H1 (cell line): ENCODE measurements at regions not wholly inside any gene's neighbourhood (a gene's known extent, or its start where the extent isn't known, plus 50 kb on each side); places are given as distances from the start of the nearest gene placed in this dataset.

Experiments used
- CTCF ChIA-PET: fragments of 300-600 bp; sonication (Branson Sonifier 250); formaldehyde crosslinking; loops from one replicate; lab custom pipeline; 2021; ENCODE audit not compliant: partially characterized antibody; lab: Charles Lee
- POLR2A ChIA-PET: fragments of 300-600 bp; sonication (Branson Sonifier 250); formaldehyde crosslinking; loops from one replicate; lab custom pipeline; 2021; ENCODE audit warnings: inconsistent platforms; ENCODE audit not compliant: partially characterized antibody; lab: Charles Lee
- DNase-seq, 2 experiments: peaks; one replicate each; pipeline versions ENCODE4 v3.0.0 to v3.0.0-alpha.2; 2010 to 2022; ENCODE audit warnings: low spot score in 2 of 2, low read depth in 1 of 2, mixed read lengths in 1 of 2
- FAIRE-seq: peaks from 2 replicates; lab custom pipeline; 2011; peaks lifted over from hg19 to GRCh38; lab: Jason Lieb, UNC
- H2AFZ ChIP-seq: 2 replicates; pipeline ENCODE4 v1.8.1; 2012; ENCODE audit warnings: low read length, inconsistent platforms
- H2AK5ac ChIP-seq: 2 replicates; pipeline ENCODE4 v1.6.1; 2013; ENCODE audit warnings: low read depth, low read length
- H2BK120ac ChIP-seq: replicated peaks from 2 replicates; pipeline ENCODE3; 2013; ENCODE audit warnings: low read depth, low read length, inconsistent platforms
- H2BK12ac ChIP-seq: 2 replicates; pipeline ENCODE4 v1.6.1; 2013; ENCODE audit warnings: low read depth, low read length
- H2BK15ac ChIP-seq: 2 replicates; pipeline ENCODE4 v1.6.1; 2013; ENCODE audit warnings: low read length
- H2BK20ac ChIP-seq: 2 replicates; pipeline ENCODE4 v1.6.1; 2013; ENCODE audit warnings: low read length
- H2BK5ac ChIP-seq: 2 replicates; pipeline ENCODE4 v1.6.1; 2013; ENCODE audit warnings: low read depth, low read length
- H3K14ac ChIP-seq: 2 replicates; pipeline ENCODE4 v1.6.1; 2013; ENCODE audit warnings: inconsistent platforms; ENCODE audit not compliant: insufficient read length
- H3K18ac ChIP-seq: 2 replicates; pipeline ENCODE4 v1.6.1; 2013; ENCODE audit warnings: low read length; ENCODE audit errors: extremely low read depth
- H3K23ac ChIP-seq: 2 replicates; pipeline ENCODE4 v1.6.1; 2013; ENCODE audit warnings: inconsistent platforms; ENCODE audit not compliant: insufficient read length
- H3K23me2 ChIP-seq: 2 replicates; pipeline ENCODE4 v1.6.1; 2013; ENCODE audit warnings: low read depth, low read length
- H3K27ac ChIP-seq: 2 replicates; pipeline ENCODE4 v1.6.1; 2011; ENCODE audit warnings: low read depth, low read length, inconsistent platforms
- H3K27me3 ChIP-seq, 4 experiments: replicated peaks in 1 of 4; 1 replicate in 1 of 4; 2 replicates in 3 of 4; pipeline versions ENCODE4 v1.6.1 to v1.8.1; 2011 to 2013; ENCODE audit warnings: low read length in 3 of 4, mild to moderate bottlenecking in 3 of 4, inconsistent platforms in 2 of 4, mixed read lengths in 2 of 4, moderate library complexity in 1 of 4; ENCODE audit not compliant: control insufficient read depth in 3 of 4, insufficient read depth in 3 of 4; ENCODE audit errors: extremely low read depth in 1 of 4
- H3K36me3 ChIP-seq, 4 experiments: 2 replicates each; pipeline versions ENCODE4 v1.6.1 to v1.8.1; 2011 to 2013; ENCODE audit warnings: mild to moderate bottlenecking in 4 of 4, low read length in 3 of 4, moderate library complexity in 2 of 4, control low read depth in 1 of 4, inconsistent platforms in 1 of 4; ENCODE audit not compliant: insufficient read depth in 4 of 4, control insufficient read depth in 2 of 4
- H3K4ac ChIP-seq: replicated peaks from 2 replicates; pipeline ENCODE3; 2013; ENCODE audit warnings: low read length, low read depth, mixed read lengths, inconsistent platforms; ENCODE audit not compliant: insufficient read length
- H3K4me1 ChIP-seq, 4 experiments: replicated peaks in 1 of 4; 1 replicate in 1 of 4; 2 replicates in 3 of 4; pipeline versions ENCODE4 v1.6.1 to v1.8.1; 2011 to 2013; ENCODE audit warnings: low read length in 3 of 4, inconsistent platforms in 2 of 4, mixed read lengths in 1 of 4; ENCODE audit not compliant: insufficient read depth in 4 of 4, control insufficient read depth in 3 of 4
- H3K4me2 ChIP-seq, 2 experiments: 2 replicates each; pipeline versions ENCODE4 v1.6.1 to v1.8.1; 2011 to 2013; ENCODE audit warnings: low read depth in 2 of 2, low read length in 2 of 2, control low read depth in 1 of 2, inconsistent platforms in 1 of 2, mild to moderate bottlenecking in 1 of 2; ENCODE audit not compliant: insufficient read depth in 1 of 2
- H3K4me3 ChIP-seq, 4 experiments: fragments of 200-600, 300-600 bp in 1 of 4; sonication (generic), shearing (Covaris generic), sonication (Bioruptor Twin) in 1 of 4; 2 replicates each; pipeline versions ENCODE4 v1.5.1 to v1.8.1; 2011 to 2016; ENCODE audit warnings: low read length in 4 of 4, low read depth in 3 of 4, control low read depth in 2 of 4, inconsistent platforms in 2 of 4, mild to moderate bottlenecking in 2 of 4, mixed read lengths in 1 of 4, moderate library complexity in 1 of 4; ENCODE audit not compliant: insufficient read depth in 2 of 4; ENCODE audit errors: extremely low read depth in 1 of 4
- H3K56ac ChIP-seq: replicated peaks from 2 replicates; pipeline ENCODE3; 2013; ENCODE audit warnings: low read depth, mild to moderate bottlenecking, mixed read lengths, low read length, inconsistent platforms; ENCODE audit not compliant: insufficient read length
- H3K79me1 ChIP-seq: 2 replicates; pipeline ENCODE4 v1.6.1; 2013; ENCODE audit warnings: low read depth, low read length, control low read depth
- H3K79me2 ChIP-seq, 2 experiments: 2 replicates each; pipeline versions ENCODE4 v1.6.1 to v1.8.1; 2012 to 2013; ENCODE audit warnings: low read length in 2 of 2, mild to moderate bottlenecking in 2 of 2, inconsistent platforms in 1 of 2; ENCODE audit not compliant: insufficient read depth in 2 of 2, control insufficient read depth in 1 of 2
- H3K9ac ChIP-seq, 4 experiments: replicated peaks in 1 of 4; 1 replicate in 1 of 4; 2 replicates in 3 of 4; pipeline versions ENCODE4 v1.6.1 to v1.8.1; 2011 to 2013; ENCODE audit warnings: low read depth in 3 of 4, low read length in 3 of 4, control low read depth in 2 of 4, mild to moderate bottlenecking in 2 of 4, moderate library complexity in 2 of 4, inconsistent platforms in 1 of 4; ENCODE audit errors: extremely low read depth in 1 of 4
- H3K9me3 ChIP-seq, 2 experiments: 2 replicates each; pipeline versions ENCODE4 v1.6.1 to v1.8.1; 2012 to 2013; ENCODE audit warnings: mild to moderate bottlenecking in 2 of 2, moderate library complexity in 2 of 2, control low read depth in 1 of 2, inconsistent platforms in 1 of 2, low read depth in 1 of 2, low read length in 1 of 2, mixed read lengths in 1 of 2; ENCODE audit not compliant: insufficient read depth in 2 of 2
- H4K20me1 ChIP-seq, 2 experiments: replicated peaks in 1 of 2; 2 replicates each; pipeline versions ENCODE3 to v1.8.1; 2011 to 2013; ENCODE audit warnings: inconsistent platforms in 2 of 2, low read length in 2 of 2, mild to moderate bottlenecking in 1 of 2; ENCODE audit not compliant: insufficient read depth in 2 of 2, control insufficient read depth in 1 of 2
- H4K5ac ChIP-seq: 2 replicates; pipeline ENCODE4 v1.6.1; 2013; ENCODE audit warnings: low read length, low read depth, mixed read lengths, inconsistent platforms; ENCODE audit not compliant: insufficient read length
- H4K8ac ChIP-seq: 2 replicates; pipeline ENCODE4 v1.8.0; 2013; ENCODE audit warnings: mild to moderate bottlenecking, moderate library complexity, low read length, inconsistent platforms; ENCODE audit not compliant: insufficient read depth; ENCODE audit errors: extremely low read depth
- H4K91ac ChIP-seq: replicated peaks from 2 replicates; pipeline ENCODE3; 2013; ENCODE audit warnings: low read length, mixed read lengths, inconsistent platforms; ENCODE audit not compliant: insufficient read length
- NANOG ChIP-seq: IDR thresholded peaks from 2 replicates; pipeline ENCODE4 v1.6.1; 2011; ENCODE audit warnings: low read length, low read depth, mild to moderate bottlenecking, inconsistent platforms; ENCODE audit not compliant: insufficient read depth, poor library complexity, severe bottlenecking
- WGBS, 2 experiments: shearing (Covaris generic) in 1 of 2; methylation state at CpG; one replicate each; pipeline versions ENCODE4 v1.1.6 to v1.1.7; 2013 to 2015; ENCODE audit warnings: low lambda C conversion rate in 2 of 2, mixed read lengths in 2 of 2, inconsistent platforms in 1 of 2, low coverage in 1 of 2, missing lambda C conversion rate in 1 of 2; ENCODE audit not compliant: insufficient replicate concordance in 2 of 2, insufficient coverage in 1 of 2, insufficient read length in 1 of 2; ENCODE audit errors: extremely low coverage in 1 of 2, missing lambda C conversion rate in 1 of 2; 5-methylcytosine and 5-hydroxymethylcytosine counted together

GRCh38 chr5:86866036-86866435 is 248.3 kb downstream of the COX7C start:
- Histone ChIP-seq H3K4me1 (peaks cover 0 to 4% (median 0%) of the 10 kb centered on the region in 4 experiments; a peak in 1 of 7 replicates), H3K18ac (no peak overlapping the region), H2AFZ (no peak overlapping the region), H3K56ac (no peak overlapping the region), H3K23me2 (no peaks in the 10 kb centered on the region), H3K36me3 (no peaks in the 10 kb centered on the region), H4K91ac (no peak overlapping the region), H3K4ac (no peak overlapping the region), H3K9me3 (no peaks in the 10 kb centered on the region), H2BK15ac (no peak overlapping the region), H3K9ac (no peak overlapping the region), H2AK5ac (no peak overlapping the region), H2BK5ac (no peak overlapping the region), H2BK12ac (no peak overlapping the region), H2BK20ac (no peak overlapping the region), H3K4me2 (no peak overlapping the region), H3K4me3 (no peak overlapping the region), H3K79me1 (no peaks in the 10 kb centered on the region), H4K20me1 (no peaks in the 10 kb centered on the region), H3K79me2 (no peaks in the 10 kb centered on the region), H3K23ac (no peak overlapping the region), H4K8ac (no peak overlapping the region), H3K27me3 (no peaks in the 10 kb centered on the region), H4K5ac (no peak overlapping the region), H3K27ac (no peak overlapping the region), H3K14ac (no peak overlapping the region), H2BK120ac (no peak overlapping the region)
- POLR2A ChIA-PET: no interaction called here
- TF ChIP-seq NANOG: no peak
- DNase-seq (no peak), FAIRE-seq (no peak)
- CTCF ChIA-PET: interaction anchor here (0.6 to 4.5 kb wide), 2 partner anchors 15 to 361 kb away, joined by 3 to 19 read pairs; no protein-coding TSS in a partner anchor
- WGBS, 2 experiments: 83% methylated on average over 1 of the region's 1 CpG; no CpG with 5 or more reads in 1 of the 2 experiments
